Left renal pelvis (tissue), 4 donors: ENCODE measurements at regions not wholly inside any gene's neighbourhood (a gene's known extent, or its start where the extent isn't known, plus 50 kb on each side); places are given as distances from the start of the nearest gene placed in this dataset.
"Not testable (repeated sequence)": the region's sequence is repeated elsewhere in the genome, so short reads cannot be mapped to it uniquely, and the experiment has no call there.

ENCODE experiments used
- DNase-seq, 4 donors: peaks; one replicate each; pipeline ENCODE4 v3.0.0-alpha.2; 2013; ENCODE audit warnings: low read depth in 4 of 4, low spot score in 3 of 4

GRCh38 chr15:44848859-44849258 lies 107.6 kb upstream of the TERB2 start:
- not testable (repeated sequence) for DNase-seq

GRCh38 chr15:44849701-44850403 lies 106.6 kb upstream of the TERB2 start:
- DNase-seq, result not testable (repeated sequence)

GRCh38 chr15:44853304-44853950 lies 103.1 kb upstream of the TERB2 start:
- peak; percentile 36 to 60 (median 48) for DNase-seq

GRCh38 chr15:44854696-44855095 lies 101.8 kb upstream of the TERB2 start:
- DNase-seq, result not testable (repeated sequence)

- DNase-seq, result not testable (repeated sequence)
Measured at GRCh38 chr15:44856284-44856683, 100.2 kb upstream of the TERB2 start.

GRCh38 chr15:44857164-44857710 lies 99.2 kb upstream of the TERB2 start:
- not testable (repeated sequence) for DNase-seq

GRCh38 chr15:44859088-44859487 lies 97.4 kb upstream of the TERB2 start:
- not testable (repeated sequence) for DNase-seq

GRCh38 chr15:44860168-44860567 lies 96.3 kb upstream of the TERB2 start:
- not testable (repeated sequence) for DNase-seq

- DNase-seq, result no peak
Measured at GRCh38 chr15:44861439-44861910, 95.0 kb upstream of the TERB2 start.

- DNase-seq, result no peak
Measured at GRCh38 chr15:44861917-44862316, 94.6 kb upstream of the TERB2 start.

- DNase-seq, result not testable (repeated sequence)
Measured at GRCh38 chr15:44862866-44863265, 93.6 kb upstream of the TERB2 start.

GRCh38 chr15:44868100-44868499 lies 88.4 kb upstream of the TERB2 start:
- DNase-seq, result not testable (repeated sequence)

GRCh38 chr15:44870125-44870524 lies 86.4 kb upstream of the TERB2 start:
- DNase-seq, result not testable (repeated sequence)

- DNase-seq, result no peak
Measured at GRCh38 chr15:44873103-44873502, 83.4 kb upstream of the TERB2 start.

- no peak for DNase-seq
Measured at GRCh38 chr15:44879066-44879465, 77.4 kb upstream of the TERB2 start.

GRCh38 chr15:44882499-44882968 lies 74.0 kb upstream of the TERB2 start:
- no peak for DNase-seq

GRCh38 chr15:44883199-44883877 lies 73.1 kb upstream of the TERB2 start:
- DNase-seq, result no peak

GRCh38 chr15:44898890-44899651 lies 57.4 kb upstream of the TERB2 start:
- not testable (repeated sequence) for DNase-seq

- not testable (repeated sequence) for DNase-seq
Measured at GRCh38 chr15:44899775-44900174, 56.7 kb upstream of the TERB2 start.

- not testable (repeated sequence) for DNase-seq
Measured at GRCh38 chr15:44900796-44901195, 55.7 kb upstream of the TERB2 start.
